ENCODE measurements at regions not wholly inside any gene's neighbourhood (a gene's known extent, or its start where the extent isn't known, plus 50 kb on each side); places are given as distances from the start of the nearest gene placed in this dataset.

GRCh38 chr5:39720136-39720535, 295.4 kb upstream of the DAB2 start:
- no peaks in the 10 kb centered on the region for H3K9me3 ChIP-seq (ENCODE audit: control insufficient read depth in 2 of 3, insufficient read depth in 1 of 3, low read length in 3 of 3)
- intact Hi-C loops (cut with DNase I): no loop called here
- H3K36me3 ChIP-seq (ENCODE audit: control insufficient read depth in 2 of 3, insufficient read depth in 3 of 3, low read length in 3 of 3): no peaks in the 10 kb centered on the region
- no peak for DNase-seq
- FAIRE-seq: no peak
- no peak for TF ChIP-seq CTCF (IDR thresholded peaks at IDR 0.05; ENCODE audit: borderline replicate concordance, extremely low read depth, insufficient read depth)
- H3K4me3 ChIP-seq (ENCODE audit: low read length in 3 of 3): no peak overlapping the region
- no peaks in the 10 kb centered on the region for H3K4me1 ChIP-seq (ENCODE audit: control insufficient read depth in 2 of 3, insufficient read depth in 2 of 3, low read depth in 1 of 3, low read length in 3 of 3)
- H3K27ac ChIP-seq (ENCODE audit: low read depth in 2 of 2, low read length in 2 of 2): no peak overlapping the region
- no peak overlapping the region for H3K9ac ChIP-seq (ENCODE audit: low read length in 3 of 3)
- H3K27me3 ChIP-seq (ENCODE audit: control insufficient read depth, insufficient read depth, low read length): no peaks in the 10 kb centered on the region

GRCh38 chr5:39717176-39717897, 292.6 kb upstream of the DAB2 start:
- no peaks in the 10 kb centered on the region for H3K36me3 ChIP-seq (ENCODE audit: control insufficient read depth in 2 of 3, insufficient read depth in 3 of 3, low read length in 3 of 3)
- H3K9ac ChIP-seq (ENCODE audit: low read length in 3 of 3): no peak overlapping the region
- H3K27me3 ChIP-seq (ENCODE audit: control insufficient read depth, insufficient read depth, low read length): no peaks in the 10 kb centered on the region
- H3K4me1 ChIP-seq (ENCODE audit: control insufficient read depth in 2 of 3, insufficient read depth in 2 of 3, low read depth in 1 of 3, low read length in 3 of 3): no peaks in the 10 kb centered on the region
- DNase-seq (no peak), FAIRE-seq (peak; percentile 11)
- H3K4me3 ChIP-seq (ENCODE audit: low read length in 3 of 3): no peak overlapping the region
- no peak overlapping the region for H3K27ac ChIP-seq (ENCODE audit: low read depth in 2 of 2, low read length in 2 of 2)
- intact Hi-C loops (cut with DNase I): no loop called here
- no peaks in the 10 kb centered on the region for H3K9me3 ChIP-seq (ENCODE audit: control insufficient read depth in 2 of 3, insufficient read depth in 1 of 3, low read length in 3 of 3)
- no peak for TF ChIP-seq CTCF (IDR thresholded peaks at IDR 0.05; ENCODE audit: borderline replicate concordance, extremely low read depth, insufficient read depth)

- no peaks in the 10 kb centered on the region for H3K36me3 ChIP-seq (ENCODE audit: control insufficient read depth in 2 of 3, insufficient read depth in 3 of 3, low read length in 3 of 3)
- no peaks in the 10 kb centered on the region for H3K4me1 ChIP-seq (ENCODE audit: control insufficient read depth in 2 of 3, insufficient read depth in 2 of 3, low read depth in 1 of 3, low read length in 3 of 3)
- DNase-seq (peak in 3 of 5 donors; percentile 18 to 47 (median 18)), FAIRE-seq (no peak)
- H3K4me3 ChIP-seq (ENCODE audit: low read length in 3 of 3): no peak overlapping the region
- no peak overlapping the region for H3K27ac ChIP-seq (ENCODE audit: low read depth in 2 of 2, low read length in 2 of 2)
- no peaks in the 10 kb centered on the region for H3K9me3 ChIP-seq (ENCODE audit: control insufficient read depth in 2 of 3, insufficient read depth in 1 of 3, low read length in 3 of 3)
- intact Hi-C loops (cut with DNase I): no loop called here
- peak; percentile 18 for TF ChIP-seq CTCF (IDR thresholded peaks at IDR 0.05; ENCODE audit: borderline replicate concordance, extremely low read depth, insufficient read depth)
- no peak overlapping the region for H3K9ac ChIP-seq (ENCODE audit: low read length in 3 of 3)
- H3K27me3 ChIP-seq (ENCODE audit: control insufficient read depth, insufficient read depth, low read length): no peaks in the 10 kb centered on the region
Observed at GRCh38 chr5:39716532-39717028, 291.8 kb upstream of the DAB2 start.
